ENCODE measurements at regions not wholly inside any gene's neighbourhood (a gene's known extent, or its start where the extent isn't known, plus 50 kb on each side); places are given as distances from the start of the nearest gene placed in this dataset.

GRCh38 chr1:87902830-87903229, 574.1 kb downstream of the LMO4 start:
- no peak for TF ChIP-seq ZFX (IDR thresholded peaks at IDR 0.05)
- TF ChIP-seq CTCF (conservative IDR thresholded peaks at IDR 0.05) = no peak
- H3K27ac ChIP-seq = no peak overlapping the region

GRCh38 chr1:87903242-87903641, 574.6 kb downstream of the LMO4 start:
- H3K27ac ChIP-seq = no peak overlapping the region
- TF ChIP-seq ZFX (IDR thresholded peaks at IDR 0.05) (no peak), CTCF (conservative IDR thresholded peaks at IDR 0.05) (no peak)

- TF ChIP-seq ZFX (IDR thresholded peaks at IDR 0.05) (no peak), CTCF (conservative IDR thresholded peaks at IDR 0.05) (no peak)
- H3K27ac ChIP-seq = no peak overlapping the region
Measured at GRCh38 chr1:87904651-87905050, 576.0 kb downstream of the LMO4 start.

DNA sequence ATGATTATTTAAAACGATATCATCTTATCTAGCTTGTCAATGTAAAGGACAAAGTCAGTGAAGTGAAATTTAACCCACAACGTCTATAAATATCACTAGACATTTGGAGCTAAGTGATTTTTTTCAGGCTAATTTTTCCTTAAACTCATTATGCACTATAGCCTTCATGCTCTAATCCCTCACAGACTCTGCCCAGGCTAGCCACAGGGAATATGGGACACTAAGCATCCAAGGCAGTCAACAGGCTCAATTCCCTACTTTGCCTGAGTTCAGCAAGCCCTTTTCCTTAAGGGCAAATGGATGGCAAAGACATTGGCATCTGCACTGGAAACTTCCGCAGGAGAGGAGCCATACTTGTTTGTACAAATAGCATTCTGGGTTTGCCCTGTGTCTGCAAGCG, 577.0 kb downstream of the LMO4 start:
- no peak overlapping the region for H3K27ac ChIP-seq
- TF ChIP-seq ZFX (IDR thresholded peaks at IDR 0.05) (no peak), CTCF (conservative IDR thresholded peaks at IDR 0.05) (no peak)

DNA sequence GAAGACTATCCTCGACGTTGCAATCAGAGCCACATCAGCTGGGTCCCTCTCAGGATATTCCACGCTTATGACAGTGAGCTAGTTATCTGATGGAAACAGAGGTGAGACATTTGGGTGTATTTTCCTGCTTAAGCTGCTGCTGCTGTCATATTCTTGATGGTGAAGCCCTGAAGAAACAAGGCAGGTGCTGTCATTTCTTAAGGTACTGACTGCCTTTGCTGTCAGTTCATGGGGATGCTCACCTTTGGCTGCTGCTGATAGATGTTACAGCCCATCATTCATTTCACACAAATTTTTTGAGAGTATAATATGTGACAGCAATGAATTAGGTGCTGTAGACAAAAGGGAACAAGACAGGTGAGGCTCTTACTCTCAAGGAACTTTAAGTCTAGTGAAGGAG, 577.4 kb downstream of the LMO4 start:
- H3K27ac ChIP-seq = no peak overlapping the region
- no peak for TF ChIP-seq CTCF (conservative IDR thresholded peaks at IDR 0.05)

GRCh38 chr1:87913361-87913760, 584.7 kb downstream of the LMO4 start:
- H3K27ac ChIP-seq = no peak overlapping the region
- no peak for TF ChIP-seq CTCF (conservative IDR thresholded peaks at IDR 0.05)
- no peak for TF ChIP-seq ZFX (IDR thresholded peaks at IDR 0.05)

DNA sequence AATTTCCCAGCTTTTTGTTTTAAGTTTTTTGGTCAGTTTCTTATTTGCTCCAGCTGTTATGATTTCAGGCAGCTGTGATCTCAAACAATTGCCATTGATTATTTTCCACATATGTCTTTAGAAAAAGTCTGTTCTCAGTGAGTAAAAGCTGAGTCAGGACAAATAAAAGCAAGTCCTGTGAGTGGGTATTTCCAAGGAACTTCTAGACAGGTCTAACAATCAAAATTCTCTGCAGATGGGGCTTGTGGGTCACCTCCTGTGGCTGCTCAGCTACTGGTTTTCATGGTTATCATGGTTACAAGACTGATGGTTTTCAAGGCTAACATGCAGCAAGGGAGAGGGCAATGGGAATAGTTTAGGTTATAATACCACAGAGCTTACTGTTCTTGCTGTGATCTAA, 585.7 kb downstream of the LMO4 start:
- TF ChIP-seq ZFX (IDR thresholded peaks at IDR 0.05) (no peak), CTCF (conservative IDR thresholded peaks at IDR 0.05) (no peak)
- H3K27ac ChIP-seq = no peak overlapping the region

Data from C4-2B (cell line).